Neural crest cell (in vitro differentiated cells): ENCODE measurements at regions not wholly inside any gene's neighbourhood (a gene's known extent, or its start where the extent isn't known, plus 50 kb on each side); places are given as distances from the start of the nearest gene placed in this dataset.

Experiments used
- DNase-seq: peaks from one replicate; pipeline ENCODE4 v3.0.0; 2021; ENCODE audit warnings: low read depth, mixed read lengths, low spot score
- H3K27ac Mint-ChIP-seq: one replicate; pipeline ENCODE4 v1.8.0; 2021; ENCODE audit warnings: mild to moderate bottlenecking, mixed read lengths; ENCODE audit not compliant: unreplicated experiment
- H3K27me3 Mint-ChIP-seq: 2 replicates; pipeline ENCODE4 v1.8.0; 2021; ENCODE audit warnings: low read depth, mild to moderate bottlenecking, mixed read lengths
- H3K36me3 Mint-ChIP-seq: 2 replicates; pipeline ENCODE4 v1.8.0; 2021; ENCODE audit warnings: low read depth, mild to moderate bottlenecking, mixed read lengths
- H3K4me1 Mint-ChIP-seq: 2 replicates; pipeline ENCODE4 v1.8.0; 2021; ENCODE audit warnings: mixed read lengths
- H3K4me3 Mint-ChIP-seq: one replicate; pipeline ENCODE4 v1.8.0; 2021; ENCODE audit warnings: mild to moderate bottlenecking, mixed read lengths
- H3K9me3 Mint-ChIP-seq: 2 replicates; pipeline ENCODE4 v1.8.0; 2021; ENCODE audit warnings: mixed read lengths
- TF ChIP-seq, protein P1 (sequence below): fragments of 200-600 bp; sonication (generic); conservative IDR thresholded peaks from 2 replicates; pipeline ENCODE4 v1.5.0; 2021; ENCODE audit warnings: antibody characterized with exemption, mild to moderate bottlenecking

DNA sequence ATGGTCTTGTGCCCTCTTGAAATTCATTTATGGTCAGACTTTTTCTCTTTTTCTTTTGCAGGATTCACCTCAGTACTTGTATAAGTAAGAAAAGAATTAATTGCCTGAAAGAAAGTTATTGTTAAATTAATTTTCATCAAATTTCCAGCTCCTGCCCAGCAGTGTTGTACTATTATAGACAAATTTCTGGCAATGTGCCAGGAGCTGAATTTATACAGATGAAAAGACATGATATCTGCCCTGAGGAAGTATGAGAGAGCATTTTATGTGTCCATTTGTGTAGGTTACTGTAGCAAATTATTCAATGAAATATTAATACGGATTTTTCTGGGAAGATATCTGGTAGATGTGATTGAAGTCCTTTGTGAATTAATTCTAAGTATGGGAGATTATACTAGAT, 2371.5 kb upstream of the TENM3 start:
- TF ChIP-seq, protein P1, sequence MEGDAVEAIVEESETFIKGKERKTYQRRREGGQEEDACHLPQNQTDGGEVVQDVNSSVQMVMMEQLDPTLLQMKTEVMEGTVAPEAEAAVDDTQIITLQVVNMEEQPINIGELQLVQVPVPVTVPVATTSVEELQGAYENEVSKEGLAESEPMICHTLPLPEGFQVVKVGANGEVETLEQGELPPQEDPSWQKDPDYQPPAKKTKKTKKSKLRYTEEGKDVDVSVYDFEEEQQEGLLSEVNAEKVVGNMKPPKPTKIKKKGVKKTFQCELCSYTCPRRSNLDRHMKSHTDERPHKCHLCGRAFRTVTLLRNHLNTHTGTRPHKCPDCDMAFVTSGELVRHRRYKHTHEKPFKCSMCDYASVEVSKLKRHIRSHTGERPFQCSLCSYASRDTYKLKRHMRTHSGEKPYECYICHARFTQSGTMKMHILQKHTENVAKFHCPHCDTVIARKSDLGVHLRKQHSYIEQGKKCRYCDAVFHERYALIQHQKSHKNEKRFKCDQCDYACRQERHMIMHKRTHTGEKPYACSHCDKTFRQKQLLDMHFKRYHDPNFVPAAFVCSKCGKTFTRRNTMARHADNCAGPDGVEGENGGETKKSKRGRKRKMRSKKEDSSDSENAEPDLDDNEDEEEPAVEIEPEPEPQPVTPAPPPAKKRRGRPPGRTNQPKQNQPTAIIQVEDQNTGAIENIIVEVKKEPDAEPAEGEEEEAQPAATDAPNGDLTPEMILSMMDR, result no peak
- Mint-ChIP-seq H3K36me3 (no peaks in the 10 kb centered on the region), H3K4me1 (no peaks in the 10 kb centered on the region), H3K27me3 (no peaks in the 10 kb centered on the region), H3K4me3 (no peak overlapping the region), H3K27ac (no peak overlapping the region), H3K9me3 (no peaks in the 10 kb centered on the region)
- DNase-seq, result no peak

DNA sequence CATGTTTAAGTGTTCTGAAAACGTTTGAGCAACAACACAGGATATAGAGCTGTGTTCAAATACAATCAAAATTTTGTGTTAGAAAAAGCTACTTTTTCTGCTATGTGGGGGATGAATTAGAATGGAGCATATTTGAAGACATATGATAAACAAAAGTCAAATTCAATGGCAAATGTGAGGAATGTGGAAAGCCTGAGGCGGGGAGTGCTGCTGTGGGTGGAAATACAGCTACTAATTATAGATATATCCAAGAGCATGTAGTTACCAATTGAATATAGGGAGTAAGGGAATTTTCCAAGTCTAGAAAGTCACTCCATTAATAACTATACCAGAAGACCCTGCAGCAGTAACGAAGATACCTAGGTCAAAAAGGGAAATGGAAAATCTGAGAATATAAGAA, 2370.4 kb upstream of the TENM3 start:
- no peaks in the 10 kb centered on the region for H3K4me1 Mint-ChIP-seq
- H3K27ac Mint-ChIP-seq, result no peak overlapping the region
- H3K4me3 Mint-ChIP-seq, result no peak overlapping the region
- TF ChIP-seq, protein P1, result no peak
- no peaks in the 10 kb centered on the region for H3K36me3 Mint-ChIP-seq
- no peaks in the 10 kb centered on the region for H3K9me3 Mint-ChIP-seq
- H3K27me3 Mint-ChIP-seq, result no peaks in the 10 kb centered on the region
- no peak for DNase-seq

DNA sequence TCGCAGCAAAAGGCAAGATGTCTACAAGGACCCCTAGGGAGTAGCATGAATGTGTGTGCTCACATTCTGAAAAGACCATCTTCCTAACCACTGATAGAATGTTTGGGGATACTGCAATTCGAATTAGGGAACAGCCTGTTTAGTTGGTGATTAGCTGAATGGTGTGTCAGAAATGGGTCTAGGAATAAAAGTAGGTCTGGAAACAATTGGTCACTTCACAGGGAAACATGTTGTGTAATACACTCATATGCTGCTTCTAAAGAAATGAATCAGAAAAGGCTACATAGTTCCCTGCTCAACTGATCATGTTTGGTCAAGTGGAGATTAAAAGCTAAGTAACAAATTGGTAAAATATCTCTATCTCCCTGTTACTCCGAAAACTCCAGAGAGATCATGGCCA, 2362.4 kb upstream of the TENM3 start:
- Mint-ChIP-seq H3K36me3 (no peaks in the 10 kb centered on the region), H3K27ac (no peak overlapping the region), H3K4me3 (no peak overlapping the region), H3K9me3 (peaks cover 2% of the 10 kb centered on the region), H3K27me3 (no peaks in the 10 kb centered on the region), H3K4me1 (no peaks in the 10 kb centered on the region)
- TF ChIP-seq, protein P1, result no peak
- DNase-seq, result no peak

DNA sequence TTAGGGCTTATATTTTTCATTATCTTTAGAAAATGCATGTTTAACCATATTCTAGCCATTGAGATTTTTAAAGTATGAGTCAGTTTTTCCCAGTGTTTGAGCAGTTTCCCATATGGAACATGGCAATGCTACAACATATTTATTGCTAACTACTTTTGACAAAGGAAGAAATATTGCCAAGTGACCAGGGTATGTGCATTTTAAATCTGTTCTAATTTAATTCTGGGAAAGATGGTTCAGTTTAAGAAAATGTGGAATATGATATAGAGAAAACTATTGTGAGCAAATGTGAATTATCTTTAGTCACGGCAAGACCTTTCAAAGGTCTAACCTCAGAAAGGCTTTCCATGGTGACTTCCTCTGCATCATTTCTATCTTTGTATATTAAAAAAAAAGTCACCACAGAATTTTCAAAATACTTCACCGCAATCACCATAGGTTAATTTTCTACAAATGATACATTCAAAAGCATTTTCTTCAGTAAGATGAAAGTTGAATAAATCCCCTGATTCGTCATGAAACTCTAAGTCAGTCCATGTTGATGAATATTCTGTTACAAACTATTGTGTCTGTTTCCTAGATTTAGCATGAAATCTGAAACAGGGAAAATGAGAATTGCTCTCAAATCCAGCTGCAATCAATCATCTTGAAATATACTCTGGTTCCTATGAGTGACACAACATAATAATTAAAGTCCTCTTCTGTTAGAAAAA, 2349.0 kb upstream of the TENM3 start:
- no peak for DNase-seq
- no peaks in the 10 kb centered on the region for H3K9me3 Mint-ChIP-seq
- H3K4me3 Mint-ChIP-seq, result no peak overlapping the region
- H3K4me1 Mint-ChIP-seq, result no peaks in the 10 kb centered on the region
- no peaks in the 10 kb centered on the region for H3K36me3 Mint-ChIP-seq
- no peaks in the 10 kb centered on the region for H3K27me3 Mint-ChIP-seq
- no peak overlapping the region for H3K27ac Mint-ChIP-seq
- TF ChIP-seq, protein P1, result no peak

DNA sequence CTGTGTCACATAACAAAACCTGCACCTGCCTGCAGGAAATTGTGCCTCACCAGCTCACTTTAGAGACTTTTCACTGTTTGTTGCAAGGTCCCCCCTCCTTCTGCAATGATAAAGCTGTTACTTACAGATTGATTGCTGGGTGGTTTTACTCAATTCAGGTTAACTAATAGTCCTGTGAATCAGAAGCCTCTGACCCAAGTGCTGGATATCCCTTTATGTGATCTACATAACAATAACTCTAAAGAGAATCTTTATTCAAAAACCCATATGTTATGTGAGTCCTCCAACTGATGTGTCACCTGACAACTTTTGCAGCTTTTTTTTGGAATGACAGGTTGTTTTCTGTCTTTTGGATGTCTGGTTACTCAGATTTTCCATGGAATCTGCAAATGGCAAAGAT, 2323.6 kb upstream of the TENM3 start:
- Mint-ChIP-seq H3K27me3 (no peaks in the 10 kb centered on the region), H3K36me3 (no peaks in the 10 kb centered on the region), H3K27ac (no peak overlapping the region), H3K4me3 (no peak overlapping the region), H3K4me1 (no peaks in the 10 kb centered on the region), H3K9me3 (peaks cover 8% of the 10 kb centered on the region)
- DNase-seq, result no peak
- TF ChIP-seq, protein P1, result no peak
